HG03565 (cell line): ENCODE measurements at regions not wholly inside any gene's neighbourhood (a gene's known extent, or its start where the extent isn't known, plus 50 kb on each side); places are given as distances from the start of the nearest gene placed in this dataset.

ENCODE experiments used
- ATAC-seq: cut with Tn5 transposase; IDR thresholded peaks from one replicate; pipeline ENCODE4 v1.9.1; 2021; ENCODE audit warnings: mild to moderate bottlenecking, moderate library complexity; ENCODE audit not compliant: unreplicated experiment

DNA sequence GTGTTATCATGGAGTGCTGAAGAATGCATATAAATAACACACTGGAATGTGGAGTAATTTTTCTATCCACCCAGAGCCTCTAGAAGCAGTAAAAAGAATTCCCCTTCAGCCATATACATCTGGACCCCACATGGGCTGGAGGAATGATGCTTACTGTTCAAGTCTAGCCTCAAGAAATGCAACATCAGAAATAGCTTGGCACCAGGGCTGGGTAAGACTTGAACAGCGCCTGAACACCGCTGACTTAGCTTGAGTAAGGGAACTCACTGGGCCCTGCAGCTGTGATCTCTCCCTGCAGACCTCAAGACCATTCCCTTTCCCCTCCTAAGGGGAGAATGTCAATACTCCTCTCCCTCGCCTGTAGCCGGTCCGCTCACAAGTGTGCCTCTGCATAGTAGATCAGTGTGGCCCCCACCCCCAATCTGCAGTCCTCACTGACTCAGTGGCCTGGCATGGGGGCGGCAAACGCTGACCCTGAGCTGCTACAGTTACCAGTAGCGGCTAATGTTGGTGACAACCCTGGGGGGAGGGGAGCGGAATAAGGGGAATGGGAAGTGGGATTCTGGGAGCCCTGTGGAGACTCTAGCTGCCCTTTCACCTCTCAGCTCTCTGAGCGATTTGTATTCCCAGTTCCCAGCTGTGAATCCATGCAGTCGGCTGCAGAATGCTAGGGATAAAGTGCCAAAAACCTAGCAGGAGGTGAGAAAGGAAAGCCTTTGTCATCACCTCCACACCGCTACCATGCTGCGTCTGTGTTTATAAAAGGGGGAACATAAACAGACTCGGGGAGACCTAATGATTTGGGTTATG lies 483.9 kb downstream of the DISC1 start:
- ATAC-seq = no peak

DNA sequence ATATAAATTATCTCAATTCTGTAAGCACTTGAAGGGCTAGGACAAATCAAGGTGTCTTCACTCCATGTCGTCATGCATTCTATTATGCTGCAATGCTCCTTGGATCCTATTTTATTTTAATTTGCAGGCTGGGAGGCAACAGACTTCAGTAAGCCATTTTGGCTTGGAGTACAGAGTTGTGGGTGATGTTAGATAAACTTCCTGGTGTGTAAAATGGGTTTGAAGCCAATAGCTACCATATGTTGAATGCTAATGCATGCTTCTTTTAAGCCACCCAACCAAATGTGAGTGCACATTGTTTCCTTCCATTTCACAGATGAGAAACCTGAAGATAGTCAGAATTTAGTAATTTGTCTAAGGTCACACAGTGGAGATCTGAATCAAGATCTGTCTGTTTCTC lies 482.8 kb downstream of the DISC1 start:
- no peak for ATAC-seq

DNA sequence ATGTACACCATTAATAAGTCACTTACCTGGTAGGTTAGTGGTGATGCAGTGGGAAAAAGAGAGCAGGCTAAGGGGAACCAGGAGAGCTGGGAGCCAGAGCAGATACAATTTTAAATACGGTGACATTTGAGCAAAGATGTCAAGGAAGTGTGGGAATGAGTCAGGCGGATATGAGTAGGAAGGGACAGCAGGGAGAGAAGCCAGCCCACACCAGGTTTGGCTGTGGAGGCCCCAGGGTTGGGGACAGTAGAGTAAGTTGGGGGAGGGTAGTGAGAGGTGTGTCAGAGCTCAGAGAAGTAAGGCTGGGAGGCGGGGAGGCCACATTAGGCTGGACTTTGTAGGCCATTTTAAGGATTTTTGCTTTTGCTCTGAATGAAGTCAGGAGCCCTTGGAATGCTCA lies 482.0 kb downstream of the DISC1 start:
- ATAC-seq = no peak

DNA sequence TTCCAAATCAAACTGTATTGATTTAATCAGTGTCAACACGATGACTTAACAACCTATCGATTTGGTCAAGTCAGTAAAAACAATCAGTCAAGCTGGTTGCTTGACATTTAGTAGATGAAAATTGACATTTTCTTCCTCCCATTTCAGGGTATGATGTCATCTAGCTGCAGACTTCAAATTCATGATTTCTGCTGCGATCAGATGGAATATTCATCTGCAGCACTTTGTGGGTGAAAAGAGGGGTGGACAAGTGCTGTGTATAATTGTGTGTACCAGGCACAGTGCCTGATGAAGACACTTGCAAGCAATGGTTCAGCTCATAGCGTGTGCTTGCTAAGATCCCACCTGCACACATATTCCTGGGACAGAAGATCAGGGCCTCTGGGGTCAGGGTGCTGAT lies 479.8 kb downstream of the DISC1 start:
- no peak for ATAC-seq

DNA sequence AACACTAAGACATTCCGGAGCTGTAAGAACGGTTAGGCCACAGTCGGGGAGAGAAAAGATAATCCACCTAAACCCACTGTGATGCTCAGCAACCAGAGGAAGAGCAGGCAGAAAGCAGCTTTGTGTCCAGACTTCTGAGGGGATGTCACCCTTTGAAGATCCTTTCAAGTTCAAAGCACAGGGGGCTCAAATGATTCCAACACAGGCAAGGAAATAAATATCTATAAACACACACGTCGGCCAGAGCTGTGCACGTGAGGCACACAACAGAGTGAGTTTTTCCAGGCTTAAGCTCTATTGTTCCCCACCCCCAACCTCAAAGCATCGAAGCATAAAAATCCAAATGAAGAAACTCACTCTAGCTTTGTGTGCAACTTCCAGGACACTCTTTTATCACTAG lies 479.0 kb downstream of the DISC1 start:
- no peak for ATAC-seq

DNA sequence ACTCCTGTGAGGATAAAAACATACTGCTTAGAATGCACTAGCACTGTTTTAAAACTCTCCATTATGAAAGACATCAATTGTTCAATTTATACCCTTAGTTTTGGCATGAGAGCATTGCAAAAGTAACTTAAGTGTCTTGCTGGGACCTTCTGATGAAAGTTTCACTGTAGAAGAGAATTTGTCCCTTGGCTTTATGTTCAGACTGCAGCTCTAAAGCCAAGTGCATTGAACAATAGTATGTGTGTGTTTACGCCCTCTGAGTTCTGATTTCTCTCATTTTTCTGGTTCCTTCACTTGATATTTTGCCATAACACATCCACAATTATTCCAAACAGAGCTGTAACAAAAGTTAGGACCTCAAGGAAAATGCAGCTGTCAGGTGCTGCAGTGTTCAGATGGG lies 474.6 kb downstream of the DISC1 start:
- ATAC-seq = no peak

DNA sequence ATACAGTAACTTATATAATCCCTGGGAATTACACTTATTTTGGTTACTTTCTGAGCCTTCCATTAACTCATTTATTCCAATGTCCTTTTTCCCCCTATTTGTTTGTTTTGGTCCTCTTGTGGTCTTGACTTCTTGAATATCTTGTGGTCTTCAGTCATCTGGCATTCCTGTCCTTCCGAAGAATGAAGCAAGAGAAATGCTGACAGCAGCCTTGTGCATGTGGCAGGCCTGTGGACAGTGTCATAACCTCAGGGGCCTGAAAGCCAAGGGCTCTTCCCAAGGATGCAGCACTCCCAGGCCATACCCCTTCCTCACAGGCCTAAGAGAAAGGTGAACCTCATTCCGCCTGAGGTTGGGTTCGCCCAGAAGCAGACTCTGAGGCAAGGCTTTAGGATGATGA lies 470.2 kb downstream of the DISC1 start:
- no peak for ATAC-seq
